Endothelial cell of umbilical vein (primary cell): ENCODE measurements at regions not wholly inside any gene's neighbourhood (a gene's known extent, or its start where the extent isn't known, plus 50 kb on each side); places are given as distances from the start of the nearest gene placed in this dataset.

Experiments used
- BruUV-seq: library from RNA; stranded (reverse); fragments of 400-500 nt; replicated peaks from 2 replicates; lab custom pipeline; 2021; lab: Mats Ljungman, UMichigan
- CTCF ChIA-PET: fragments of 300-600, 350-600 bp; sonication (Branson Sonifier 250); formaldehyde crosslinking; loops from one replicate; lab custom pipeline; 2021; ENCODE audit warnings: antibody characterized with exemption, inconsistent platforms; lab: Charles Lee
- POLR2A ChIA-PET: fragments of 300-600, 350-600 bp; sonication (Branson Sonifier 250); formaldehyde crosslinking; loops from one replicate; lab custom pipeline; 2021; ENCODE audit warnings: antibody characterized with exemption, inconsistent platforms; lab: Charles Lee
- DNase-seq: peaks from one replicate; pipeline ENCODE4 v3.0.0-alpha.2; 2011; ENCODE audit warnings: low read depth, low spot score
- FAIRE-seq: peaks from 2 replicates; lab custom pipeline; 2011; peaks lifted over from hg19 to GRCh38; lab: Jason Lieb, UNC
- H2AFZ ChIP-seq: 2 replicates; pipeline ENCODE4 v1.6.0; 2012; ENCODE audit warnings: low read depth, low read length, control low read depth, inconsistent platforms
- H3K27ac ChIP-seq: 2 replicates; pipeline ENCODE4 v1.5.1; 2011; ENCODE audit warnings: low read depth, mild to moderate bottlenecking, control low read depth, low read length, moderate library complexity; ENCODE audit not compliant: insufficient read depth
- H3K27me3 ChIP-seq, 2 experiments: 2 replicates each; pipeline versions ENCODE4 v1.6.0 to v1.6.1; 2011; ENCODE audit warnings: low read length in 2 of 2, mixed read lengths in 1 of 2; ENCODE audit not compliant: control insufficient read depth in 2 of 2, insufficient read depth in 2 of 2
- H3K36me3 ChIP-seq, 2 experiments: 2 replicates in 1 of 2; 3 replicates in 1 of 2; pipeline ENCODE4 v1.5.1; 2011; ENCODE audit warnings: low read length in 2 of 2, mild to moderate bottlenecking in 1 of 2, moderate library complexity in 1 of 2; ENCODE audit not compliant: control insufficient read depth in 2 of 2, insufficient read depth in 2 of 2; ENCODE audit errors: extremely low read depth in 1 of 2
- H3K4me1 ChIP-seq: 3 replicates; pipeline ENCODE4 v1.5.1; 2011; ENCODE audit warnings: mild to moderate bottlenecking, low read length; ENCODE audit not compliant: control insufficient read depth, insufficient read depth; ENCODE audit errors: extremely low read depth
- H3K4me2 ChIP-seq: 2 replicates; pipeline ENCODE4 v1.6.1; 2011; ENCODE audit warnings: low read length, control low read depth, mixed read lengths; ENCODE audit not compliant: insufficient read depth
- H3K4me3 ChIP-seq, 3 experiments: fragments of 200-600 bp in 1 of 3; sonication (generic), shearing (Covaris generic) in 1 of 3; replicated peaks in 1 of 3; 2 replicates each; pipeline ENCODE4 v1.5.1; 2011 to 2016; ENCODE audit warnings: control low read depth in 3 of 3, low read length in 3 of 3, mild to moderate bottlenecking in 2 of 3, inconsistent platforms in 1 of 3, low read depth in 1 of 3, moderate library complexity in 1 of 3; ENCODE audit not compliant: insufficient read depth in 1 of 3
- H3K79me2 ChIP-seq: 2 replicates; pipeline ENCODE4 v1.6.0; 2012; ENCODE audit warnings: low read length, inconsistent platforms; ENCODE audit not compliant: control insufficient read depth, insufficient read depth
- H3K9ac ChIP-seq: replicated peaks from 2 replicates; pipeline ENCODE3; 2011; ENCODE audit warnings: low read length, control low read depth; ENCODE audit not compliant: insufficient read depth; ENCODE audit errors: extremely low read depth
- H3K9me1 ChIP-seq: replicated peaks from 3 replicates; pipeline ENCODE4 v1.6.0; 2011; ENCODE audit warnings: mild to moderate bottlenecking, low read length; ENCODE audit not compliant: control insufficient read depth, insufficient read depth; ENCODE audit errors: extremely low read depth
- H3K9me3 ChIP-seq: replicated peaks from 2 replicates; pipeline ENCODE4 v1.5.1; 2012; ENCODE audit warnings: low read length, inconsistent platforms; ENCODE audit not compliant: control insufficient read depth, insufficient read depth
- H4K20me1 ChIP-seq: replicated peaks from 2 replicates; pipeline ENCODE3; 2011; ENCODE audit warnings: mild to moderate bottlenecking, low read length; ENCODE audit not compliant: control insufficient read depth, insufficient read depth; ENCODE audit errors: extremely low read depth
- CTCF ChIP-seq, 2 donors: IDR thresholded peaks; 1 replicate in 1 of 2; 2 replicates in 1 of 2; pipeline ENCODE4 v1.5.1; 2011; ENCODE audit warnings: low read length in 2 of 2, mild to moderate bottlenecking in 2 of 2, moderate library complexity in 2 of 2, control low read depth in 1 of 2, inconsistent platforms in 1 of 2, low read depth in 1 of 2; ENCODE audit not compliant: insufficient read depth in 1 of 2; ENCODE audit errors: extremely low read depth in 1 of 2
- EZH2 ChIP-seq: IDR thresholded peaks from 2 replicates; pipeline ENCODE4 v1.6.1; 2012; ENCODE audit warnings: borderline replicate concordance, low read depth, mild to moderate bottlenecking, moderate library complexity, low read length, inconsistent platforms; ENCODE audit not compliant: severe bottlenecking
- FOS ChIP-seq: IDR thresholded peaks from 2 replicates; pipeline ENCODE4 v1.6.1; 2011; ENCODE audit warnings: mild to moderate bottlenecking, low read length, moderate library complexity, borderline replicate concordance; ENCODE audit not compliant: insufficient read depth
- GATA2 ChIP-seq: IDR thresholded peaks from 2 replicates; pipeline ENCODE4 v1.7.0; 2011; ENCODE audit warnings: low read depth, mild to moderate bottlenecking, moderate library complexity, mixed read lengths, low read length; ENCODE audit not compliant: insufficient read length, insufficient read depth
- JUN ChIP-seq: IDR thresholded peaks from 2 replicates; pipeline ENCODE4 v1.6.1; 2011; ENCODE audit warnings: borderline replicate concordance, low read depth; ENCODE audit not compliant: insufficient read length, insufficient read depth
- MAX ChIP-seq: IDR thresholded peaks from 2 replicates; pipeline ENCODE4 v1.6.1; 2011; ENCODE audit not compliant: insufficient read depth, insufficient read length
- POLR2A ChIP-seq: IDR thresholded peaks from 2 replicates; pipeline ENCODE4 v1.6.1; 2012; ENCODE audit warnings: low read depth, mild to moderate bottlenecking, control low read depth, low read length
- dilution Hi-C: fragments of 300-500 bp; cut with MboI; formaldehyde crosslinking; loops from one replicate; pipeline ENCODE4 v1.15.0; 2019; ENCODE audit warnings: low sequenced_read_pairs; ENCODE audit not compliant: extremely low pct_ligation_motif_present
- intact Hi-C: fragments of 100-400 bp; cut with micrococcal nuclease; formaldehyde crosslinking; loops from one replicate; pipeline ENCODE4 v1.10.0; 2022

DNA sequence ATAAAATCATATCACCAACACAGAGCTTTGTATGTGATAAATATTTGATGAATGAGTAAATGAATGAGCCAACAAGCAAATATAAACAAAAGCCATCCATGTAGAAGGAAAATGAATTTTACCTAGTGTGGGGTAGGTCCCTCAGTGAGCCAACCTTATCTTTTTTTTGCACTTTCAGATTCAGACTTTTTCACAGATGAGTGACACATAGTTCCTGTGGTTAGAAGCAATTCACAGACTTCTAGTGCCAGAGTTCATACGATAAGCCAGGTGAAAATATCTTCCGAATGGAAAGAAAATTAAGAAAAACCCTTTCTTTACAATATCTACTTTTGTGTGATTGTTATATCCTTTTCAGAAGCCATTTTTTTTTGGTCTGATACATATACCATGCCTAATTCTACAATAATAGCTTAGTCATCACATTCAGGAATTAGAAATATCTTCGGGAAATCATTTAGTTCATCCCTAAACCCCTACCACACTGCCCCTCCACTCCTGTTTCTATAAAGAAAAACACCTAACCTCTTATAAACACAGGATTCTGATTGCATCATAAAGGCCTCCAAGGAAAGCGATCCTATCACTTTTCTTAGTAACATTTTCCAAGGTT lies 82.7 kb upstream of the CNR1 start:
- intact Hi-C loops (no loop called here), dilution Hi-C loops (no loop called here)
- H3K9me1 ChIP-seq: no peaks in the 10 kb centered on the region
- no peaks in the 10 kb centered on the region for H3K36me3 ChIP-seq
- no TSS peak for BruUV-seq
- no peaks in the 10 kb centered on the region for H3K27me3 ChIP-seq
- H3K4me1 ChIP-seq: no peaks in the 10 kb centered on the region
- FAIRE-seq: no peak
- CTCF ChIA-PET: no interaction called here
- no peak overlapping the region for H2AFZ ChIP-seq
- no peak overlapping the region for H3K9ac ChIP-seq
- H3K79me2 ChIP-seq: no peaks in the 10 kb centered on the region
- no peak overlapping the region for H3K4me2 ChIP-seq
- no peaks in the 10 kb centered on the region for H4K20me1 ChIP-seq
- no peak overlapping the region for H3K27ac ChIP-seq
- TF ChIP-seq CTCF (IDR thresholded peaks at IDR 0.05; ENCODE audit: extremely low read depth in 1 of 2, insufficient read depth in 1 of 2, low read depth in 1 of 2, low read length in 2 of 2): no peak
- no peak for TF ChIP-seq JUN
- no peak for TF ChIP-seq EZH2
- no peak for TF ChIP-seq GATA2
- TF ChIP-seq FOS: no peak
- TF ChIP-seq POLR2A: no peak
- TF ChIP-seq MAX: no peak
- no peak for DNase-seq
- H3K9me3 ChIP-seq: no peaks in the 10 kb centered on the region
- no peak overlapping the region for H3K4me3 ChIP-seq
- POLR2A ChIA-PET: no interaction called here
